AG04449 (cell line): ENCODE measurements at regions not wholly inside any gene's neighbourhood (a gene's known extent, or its start where the extent isn't known, plus 50 kb on each side); places are given as distances from the start of the nearest gene placed in this dataset.

Experiments
- CTCF ChIA-PET: fragments of 350-600 bp; formaldehyde crosslinking; extraction: SDS; loops from one replicate; lab custom pipeline; 2021; ENCODE audit warnings: antibody characterized with exemption; lab: Yijun Ruan, JAX
- POLR2A ChIA-PET: fragments of 400-600, 350-600 bp; formaldehyde crosslinking; extraction: SDS; loops from one replicate; lab custom pipeline; 2020; ENCODE audit warnings: antibody characterized with exemption, inconsistent platforms; lab: Yijun Ruan, JAX
- DNase-seq: peaks from one replicate; pipeline ENCODE4 v3.0.0-alpha.2; 2010; ENCODE audit warnings: low read depth, low spot score
- H3K4me3 ChIP-seq: 2 replicates; pipeline ENCODE4 v1.5.1; 2011; ENCODE audit warnings: low read depth, mild to moderate bottlenecking, control low read depth, low read length
- TF ChIP-seq, protein P1 (sequence below): IDR thresholded peaks from one replicate; pipeline ENCODE4 v1.5.1; 2011; ENCODE audit warnings: mild to moderate bottlenecking, moderate library complexity, low read length, control low read depth, inconsistent platforms; ENCODE audit not compliant: insufficient read depth; ENCODE audit errors: missing control alignments

DNA sequence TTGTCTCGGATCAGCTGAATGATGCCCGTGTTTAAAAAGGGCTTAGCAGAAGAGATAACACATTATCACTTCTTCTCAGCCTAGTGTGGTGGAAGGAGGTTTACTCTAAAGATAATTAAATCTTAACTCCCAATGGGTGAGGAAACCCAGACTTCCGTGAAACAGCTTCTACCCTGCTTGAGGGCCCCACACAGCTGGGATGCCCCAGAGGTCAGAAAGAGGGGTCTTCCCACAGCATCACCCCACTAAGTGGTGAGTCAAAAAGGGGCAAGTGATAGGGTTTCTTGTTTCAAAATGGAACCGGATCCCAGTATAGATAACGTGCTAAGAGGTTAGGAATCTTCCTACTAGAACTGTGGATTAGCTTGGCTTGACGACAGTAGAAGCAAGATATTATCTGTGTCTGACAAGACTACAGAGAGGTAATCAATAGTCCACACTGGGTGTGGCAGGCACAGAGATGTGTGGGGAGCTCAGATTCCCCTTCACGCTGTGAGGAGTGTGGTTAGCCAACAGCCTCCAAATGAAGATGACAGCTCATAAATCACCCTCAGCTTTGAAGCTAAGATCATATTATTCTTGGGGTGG lies 129.6 kb upstream of the COPS8 start:
- ChIA-PET CTCF (interaction anchor here (1.5 kb wide), 1 partner anchor 10 kb away, joined by 6 read pairs; no protein-coding TSS in a partner anchor), POLR2A (no interaction called here)
- TF ChIP-seq, protein P1, sequence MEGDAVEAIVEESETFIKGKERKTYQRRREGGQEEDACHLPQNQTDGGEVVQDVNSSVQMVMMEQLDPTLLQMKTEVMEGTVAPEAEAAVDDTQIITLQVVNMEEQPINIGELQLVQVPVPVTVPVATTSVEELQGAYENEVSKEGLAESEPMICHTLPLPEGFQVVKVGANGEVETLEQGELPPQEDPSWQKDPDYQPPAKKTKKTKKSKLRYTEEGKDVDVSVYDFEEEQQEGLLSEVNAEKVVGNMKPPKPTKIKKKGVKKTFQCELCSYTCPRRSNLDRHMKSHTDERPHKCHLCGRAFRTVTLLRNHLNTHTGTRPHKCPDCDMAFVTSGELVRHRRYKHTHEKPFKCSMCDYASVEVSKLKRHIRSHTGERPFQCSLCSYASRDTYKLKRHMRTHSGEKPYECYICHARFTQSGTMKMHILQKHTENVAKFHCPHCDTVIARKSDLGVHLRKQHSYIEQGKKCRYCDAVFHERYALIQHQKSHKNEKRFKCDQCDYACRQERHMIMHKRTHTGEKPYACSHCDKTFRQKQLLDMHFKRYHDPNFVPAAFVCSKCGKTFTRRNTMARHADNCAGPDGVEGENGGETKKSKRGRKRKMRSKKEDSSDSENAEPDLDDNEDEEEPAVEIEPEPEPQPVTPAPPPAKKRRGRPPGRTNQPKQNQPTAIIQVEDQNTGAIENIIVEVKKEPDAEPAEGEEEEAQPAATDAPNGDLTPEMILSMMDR = no peak
- H3K4me3 ChIP-seq = no peak overlapping the region
- no peak for DNase-seq

DNA sequence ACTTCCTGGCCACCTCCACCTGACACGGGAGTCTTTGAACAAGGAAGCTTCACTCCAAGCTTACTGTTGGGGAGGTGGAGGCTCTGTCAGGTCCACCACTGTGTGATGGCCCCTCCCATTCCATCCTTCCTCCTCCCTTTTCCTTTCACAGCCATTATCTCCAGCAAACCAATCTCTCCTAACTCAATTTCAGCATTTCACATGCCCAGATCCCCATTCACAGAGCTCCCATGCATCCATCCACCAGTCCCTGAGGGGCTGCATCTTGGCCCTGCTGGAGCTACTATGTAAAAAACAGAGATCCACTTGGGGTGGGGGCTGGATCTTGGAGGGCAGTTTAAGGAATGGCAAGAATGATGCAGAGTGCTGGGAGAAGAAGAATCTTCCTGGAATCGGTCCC lies 129.0 kb upstream of the COPS8 start:
- ChIA-PET CTCF (interaction anchor here (1.5 kb wide), 1 partner anchor 10 kb away, joined by 6 read pairs; no protein-coding TSS in a partner anchor), POLR2A (no interaction called here)

DNA sequence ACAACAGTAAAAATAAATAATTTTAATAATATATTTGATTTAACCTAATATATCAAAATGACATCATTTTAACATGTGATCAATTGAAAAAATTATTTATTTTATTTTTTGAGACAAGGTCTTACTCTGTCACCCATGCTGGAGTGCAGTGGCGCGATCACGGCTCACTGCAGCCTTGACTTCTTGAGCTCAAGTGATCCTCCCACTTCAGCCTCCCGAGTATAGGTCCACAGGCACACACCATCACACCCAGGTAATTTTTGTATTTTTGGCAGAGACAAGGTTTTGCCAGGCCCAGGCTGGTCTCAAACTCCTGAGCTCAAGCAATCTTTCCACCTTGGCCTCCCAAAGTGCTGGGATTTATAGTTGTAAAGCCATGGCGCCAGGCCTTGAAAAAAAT lies 126.7 kb upstream of the COPS8 start:
- DNase-seq = no peak
- POLR2A ChIA-PET = no interaction called here
- TF ChIP-seq, protein P1 = no peak
- no peak overlapping the region for H3K4me3 ChIP-seq
- CTCF ChIA-PET = interaction anchor here (1.4 kb wide), 1 partner anchor 11 kb away, joined by 4 read pairs; no protein-coding TSS in a partner anchor

More for the DNA sequence above, 129.0 kb upstream of the COPS8 start:
- TF ChIP-seq, protein P1 = no peak
- no peak overlapping the region for H3K4me3 ChIP-seq
- no peak for DNase-seq

DNA sequence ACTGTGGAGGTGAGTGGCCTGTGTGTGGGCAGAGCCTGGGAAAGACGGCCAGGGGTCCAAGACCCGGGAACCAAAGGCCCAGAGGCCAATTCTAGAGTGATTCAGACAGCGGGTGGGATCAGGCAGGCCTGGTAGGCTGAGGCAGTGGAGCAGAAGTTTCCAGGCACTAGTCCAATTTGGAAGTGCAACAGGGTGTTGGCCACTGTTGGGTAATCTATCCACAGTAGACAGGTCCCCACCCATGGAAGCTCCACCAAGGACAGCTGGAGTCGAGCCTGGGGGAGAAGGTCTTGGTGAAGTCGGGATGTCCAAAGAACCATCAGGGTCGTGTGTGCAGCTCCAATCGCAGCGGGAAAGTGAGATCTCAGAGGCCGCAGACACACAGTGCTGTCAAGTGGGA lies 125.8 kb upstream of the COPS8 start:
- POLR2A ChIA-PET = no interaction called here

DNA sequence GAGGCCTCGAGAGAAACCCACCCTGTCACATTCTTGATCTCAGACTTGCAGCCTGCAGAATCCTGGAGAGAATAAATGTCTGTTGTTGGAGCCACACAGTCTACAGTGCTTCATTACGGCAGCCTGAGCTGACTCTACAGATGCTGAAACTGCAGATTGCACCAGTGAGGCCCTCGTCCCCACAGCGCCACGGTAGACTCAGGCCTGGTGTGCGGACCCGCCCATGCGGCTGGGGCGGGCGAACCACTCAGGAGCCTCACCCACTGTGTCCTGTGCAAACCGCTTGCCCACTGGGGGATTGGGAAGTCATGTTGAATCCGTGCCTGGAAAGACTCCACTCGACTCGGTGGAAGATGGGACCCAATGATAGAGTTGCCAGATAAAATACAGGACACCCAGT lies 125.2 kb upstream of the COPS8 start:
- ChIA-PET POLR2A (no interaction called here), CTCF (no interaction called here)
- H3K4me3 ChIP-seq = no peak overlapping the region
- DNase-seq = no peak
- TF ChIP-seq, protein P1 = no peak

More for the DNA sequence above, 125.8 kb upstream of the COPS8 start:
- DNase-seq = no peak
- TF ChIP-seq, protein P1 = no peak
- CTCF ChIA-PET = interaction anchor here (1.4 kb wide), 1 partner anchor 12 kb away, joined by 4 read pairs; no protein-coding TSS in a partner anchor
- no peak overlapping the region for H3K4me3 ChIP-seq

DNA sequence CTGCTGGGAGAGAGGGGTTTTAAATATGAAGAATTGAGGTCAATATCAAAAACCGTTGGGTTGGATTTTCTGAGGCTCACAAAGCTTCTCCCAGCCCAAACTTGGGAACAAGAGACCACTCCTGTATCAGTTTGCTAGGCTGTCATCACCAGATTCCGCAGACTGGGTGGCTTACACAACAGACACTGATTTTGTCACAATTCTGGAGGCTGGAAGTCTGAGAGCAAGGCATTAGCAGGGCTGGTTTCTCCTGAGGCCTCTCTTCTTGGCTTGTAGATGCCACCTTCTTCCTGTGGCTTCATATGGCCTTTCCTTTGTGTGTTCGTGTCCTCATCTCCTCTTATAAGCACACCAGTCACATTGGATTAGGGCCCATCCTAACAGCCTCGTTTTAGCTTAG lies 122.9 kb upstream of the COPS8 start:
- CTCF ChIA-PET = no interaction called here
- POLR2A ChIA-PET = no interaction called here
- TF ChIP-seq, protein P1 = no peak
- no peak for DNase-seq
- no peak overlapping the region for H3K4me3 ChIP-seq
